ENCODE measurements at regions not wholly inside any gene's neighbourhood (a gene's known extent, or its start where the extent isn't known, plus 50 kb on each side); places are given as distances from the start of the nearest gene placed in this dataset.

GRCh38 chr17:79211061-79211770, 136.6 kb downstream of the ENGASE start:
- TF ChIP-seq, protein P1, sequence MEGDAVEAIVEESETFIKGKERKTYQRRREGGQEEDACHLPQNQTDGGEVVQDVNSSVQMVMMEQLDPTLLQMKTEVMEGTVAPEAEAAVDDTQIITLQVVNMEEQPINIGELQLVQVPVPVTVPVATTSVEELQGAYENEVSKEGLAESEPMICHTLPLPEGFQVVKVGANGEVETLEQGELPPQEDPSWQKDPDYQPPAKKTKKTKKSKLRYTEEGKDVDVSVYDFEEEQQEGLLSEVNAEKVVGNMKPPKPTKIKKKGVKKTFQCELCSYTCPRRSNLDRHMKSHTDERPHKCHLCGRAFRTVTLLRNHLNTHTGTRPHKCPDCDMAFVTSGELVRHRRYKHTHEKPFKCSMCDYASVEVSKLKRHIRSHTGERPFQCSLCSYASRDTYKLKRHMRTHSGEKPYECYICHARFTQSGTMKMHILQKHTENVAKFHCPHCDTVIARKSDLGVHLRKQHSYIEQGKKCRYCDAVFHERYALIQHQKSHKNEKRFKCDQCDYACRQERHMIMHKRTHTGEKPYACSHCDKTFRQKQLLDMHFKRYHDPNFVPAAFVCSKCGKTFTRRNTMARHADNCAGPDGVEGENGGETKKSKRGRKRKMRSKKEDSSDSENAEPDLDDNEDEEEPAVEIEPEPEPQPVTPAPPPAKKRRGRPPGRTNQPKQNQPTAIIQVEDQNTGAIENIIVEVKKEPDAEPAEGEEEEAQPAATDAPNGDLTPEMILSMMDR (IDR thresholded peaks at IDR 0.05; ENCODE audit: control insufficient read depth, extremely low read depth, insufficient read depth), result no peak
- no peak for DNase-seq (ENCODE audit: low read depth)

DNA sequence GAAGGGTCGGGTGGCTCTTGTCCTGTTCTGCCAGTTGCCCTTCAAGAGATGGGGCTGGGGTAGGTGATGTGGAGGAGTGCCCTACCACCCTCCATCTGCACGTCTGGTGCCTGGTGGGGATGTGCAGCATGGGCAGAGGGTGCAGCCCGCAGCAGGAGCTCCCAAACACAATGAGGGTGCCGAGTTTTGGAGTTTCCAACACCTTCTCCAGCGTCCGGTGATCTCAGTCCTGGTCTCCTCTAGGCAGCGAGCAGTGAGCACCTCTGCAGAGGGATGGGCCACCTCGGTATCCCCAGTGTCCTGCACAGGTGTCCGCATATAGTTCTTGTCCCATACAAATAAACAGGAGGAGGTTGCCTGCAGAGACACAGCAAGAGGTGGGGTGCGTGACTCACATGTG, 136.0 kb downstream of the ENGASE start:
- no peak overlapping the region for H3K4me3 ChIP-seq (ENCODE audit: low read depth, low read length)
- DNase-seq (ENCODE audit: low read depth), result no peak
- TF ChIP-seq, protein P1 (IDR thresholded peaks at IDR 0.05; ENCODE audit: control insufficient read depth, extremely low read depth, insufficient read depth), result no peak

More at GRCh38 chr17:79211061-79211770, 136.6 kb downstream of the ENGASE start:
- H3K4me3 ChIP-seq (ENCODE audit: low read depth, low read length), result no peak overlapping the region

DNA sequence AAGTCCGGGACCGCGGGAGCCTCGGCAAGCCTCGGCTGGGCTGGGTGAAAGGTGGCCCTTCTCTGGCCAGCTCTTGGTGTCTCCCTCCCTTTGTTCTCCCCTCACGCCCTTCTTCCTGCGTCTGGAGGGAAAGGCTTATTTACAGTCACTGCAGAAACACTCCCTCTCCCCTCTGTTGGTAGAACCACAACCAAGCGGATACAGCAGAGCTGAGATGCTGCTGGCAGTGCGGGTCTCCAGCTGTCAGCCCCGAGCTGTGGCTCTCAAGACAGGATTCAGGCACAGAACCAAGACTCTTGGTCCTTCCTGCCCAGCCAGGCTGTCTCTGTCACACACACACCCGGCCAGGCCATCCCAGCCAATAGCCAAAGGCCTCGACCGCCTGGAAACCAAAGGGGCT, 133.3 kb downstream of the ENGASE start:
- TF ChIP-seq, protein P1 (IDR thresholded peaks at IDR 0.05; ENCODE audit: control insufficient read depth, extremely low read depth, insufficient read depth), result no peak
- H3K4me3 ChIP-seq (ENCODE audit: low read depth, low read length), result no peak overlapping the region
- no peak for DNase-seq (ENCODE audit: low read depth)

DNA sequence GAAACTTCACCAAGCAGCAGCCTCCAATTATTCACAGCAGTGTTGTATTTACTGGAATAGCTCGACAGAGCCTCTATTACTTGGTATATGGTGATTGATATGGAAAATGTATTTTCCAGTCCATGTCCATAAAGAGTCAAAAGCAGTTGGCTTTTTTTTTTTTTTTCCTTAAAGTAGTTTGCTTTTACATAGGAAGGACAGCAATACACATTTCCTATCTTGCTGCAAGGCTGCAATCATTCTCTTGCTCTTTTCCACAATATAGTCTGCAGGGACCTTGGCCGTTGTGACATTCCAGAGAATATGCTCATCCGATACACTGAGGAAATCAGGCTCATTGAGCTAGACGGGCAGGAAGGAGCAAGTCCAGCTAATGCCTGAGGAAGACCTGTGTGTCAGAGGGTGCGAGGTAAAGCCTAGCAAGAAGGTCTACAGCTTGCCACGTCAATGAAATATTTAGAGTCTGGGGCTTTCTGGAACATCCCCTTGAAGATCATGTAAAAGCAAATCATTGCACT, 131.1 kb downstream of the ENGASE start:
- TF ChIP-seq, protein P1 (IDR thresholded peaks at IDR 0.05; ENCODE audit: control insufficient read depth, extremely low read depth, insufficient read depth), result no peak
- DNase-seq (ENCODE audit: low read depth), result no peak
- no peak overlapping the region for H3K4me3 ChIP-seq (ENCODE audit: low read depth, low read length)

DNA sequence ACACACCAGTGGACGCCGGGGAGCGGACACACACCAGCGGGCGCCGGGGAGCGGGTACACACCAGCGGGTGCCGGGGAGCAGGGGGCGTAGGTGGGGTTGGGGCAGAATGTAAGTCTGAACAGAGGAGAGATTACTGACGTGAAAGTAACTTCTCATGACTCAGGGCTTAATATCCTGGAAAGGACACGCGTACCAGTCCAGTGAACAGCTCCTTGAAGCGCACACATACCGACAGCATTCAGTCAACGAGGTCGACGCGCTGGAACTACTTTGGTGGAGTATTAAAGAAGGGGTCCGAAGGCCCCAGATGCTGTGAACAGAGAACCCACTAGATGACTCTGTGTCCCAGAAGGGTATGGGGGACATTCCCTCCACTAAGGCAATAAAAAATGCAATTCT, 129.6 kb downstream of the ENGASE start:
- no peak for DNase-seq (ENCODE audit: low read depth)
- TF ChIP-seq, protein P1 (IDR thresholded peaks at IDR 0.05; ENCODE audit: control insufficient read depth, extremely low read depth, insufficient read depth), result no peak
- no peak overlapping the region for H3K4me3 ChIP-seq (ENCODE audit: low read depth, low read length)

DNA sequence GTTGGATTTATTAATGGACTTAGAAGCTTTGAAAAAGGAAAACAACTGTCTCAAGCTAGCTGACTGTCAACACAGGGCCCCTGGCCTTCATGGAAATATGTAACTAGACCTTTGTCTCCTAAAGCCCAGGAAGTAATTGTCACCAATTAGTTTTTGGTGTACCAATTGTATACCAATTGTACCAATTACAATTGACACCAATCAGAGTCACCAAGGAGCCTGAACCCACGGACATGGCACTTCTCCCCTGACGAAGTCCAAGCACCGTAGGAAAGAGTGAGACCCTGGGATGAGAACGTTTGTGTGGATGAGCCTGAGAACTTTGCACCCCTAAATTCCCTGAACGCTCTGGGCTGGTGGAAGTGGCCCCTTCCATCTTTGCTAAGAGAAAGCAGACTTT, 129.0 kb downstream of the ENGASE start:
- TF ChIP-seq, protein P1 (IDR thresholded peaks at IDR 0.05; ENCODE audit: control insufficient read depth, extremely low read depth, insufficient read depth), result no peak
- DNase-seq (ENCODE audit: low read depth), result no peak
- no peak overlapping the region for H3K4me3 ChIP-seq (ENCODE audit: low read depth, low read length)

DNA sequence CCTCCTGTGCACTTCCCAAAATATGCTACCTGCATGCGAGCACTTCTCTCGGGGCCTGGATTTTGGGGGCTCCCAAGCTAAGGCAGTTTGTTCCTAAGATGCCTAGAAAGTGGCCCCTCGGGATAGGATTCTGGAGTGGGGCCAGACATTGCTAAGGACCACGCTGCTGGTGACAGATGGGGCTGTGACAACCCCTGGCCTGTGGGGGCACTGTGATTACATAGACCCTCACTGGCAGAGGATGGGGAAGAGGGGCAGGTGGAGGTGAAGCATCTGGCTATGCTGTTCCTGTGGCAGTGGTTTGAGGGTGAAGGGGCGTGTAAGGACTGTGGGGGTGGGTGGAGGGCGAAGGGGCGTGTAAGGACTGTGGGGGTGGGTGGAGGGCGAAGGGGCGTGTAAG, 128.4 kb downstream of the ENGASE start:
- DNase-seq (ENCODE audit: low read depth), result no peak
- TF ChIP-seq, protein P1 (IDR thresholded peaks at IDR 0.05; ENCODE audit: control insufficient read depth, extremely low read depth, insufficient read depth), result no peak
- H3K4me3 ChIP-seq (ENCODE audit: low read depth, low read length), result no peak overlapping the region

All from LNCaP clone FGC (cell line).